AG10803 (cell line): ENCODE measurements at regions not wholly inside any gene's neighbourhood (a gene's known extent, or its start where the extent isn't known, plus 50 kb on each side); places are given as distances from the start of the nearest gene placed in this dataset.

Experiments
- DNase-seq: peaks from one replicate; pipeline ENCODE4 v3.0.0; 2010; ENCODE audit warnings: low read depth
- H3K4me3 ChIP-seq: 2 replicates; pipeline ENCODE4 v1.5.1; 2011; ENCODE audit warnings: mild to moderate bottlenecking, low read length, control low read depth
- TF ChIP-seq, protein P1 (sequence below): conservative IDR thresholded peaks from 2 replicates; pipeline ENCODE4 v1.5.1; 2011; ENCODE audit warnings: mild to moderate bottlenecking, low read length, control low read depth, inconsistent platforms

DNA sequence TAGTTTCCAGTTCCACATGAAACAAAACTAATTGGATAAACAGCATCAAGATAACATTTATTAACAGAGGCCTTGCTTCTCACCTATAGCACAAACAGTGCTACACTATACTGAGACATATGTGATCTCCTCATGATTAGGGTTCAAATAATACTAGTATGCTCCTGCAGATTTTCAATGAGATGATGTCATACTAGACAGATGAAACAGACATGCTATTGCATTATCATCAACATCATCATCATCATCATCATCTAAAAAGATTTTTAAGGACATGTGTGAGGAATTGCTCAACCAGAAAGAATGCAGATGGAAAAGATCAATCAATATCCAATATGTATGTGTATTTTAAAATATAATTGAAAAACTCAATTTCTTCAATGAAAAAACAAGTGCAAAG is 932.3 kb downstream of the METTL15 start:
- TF ChIP-seq, protein P1, sequence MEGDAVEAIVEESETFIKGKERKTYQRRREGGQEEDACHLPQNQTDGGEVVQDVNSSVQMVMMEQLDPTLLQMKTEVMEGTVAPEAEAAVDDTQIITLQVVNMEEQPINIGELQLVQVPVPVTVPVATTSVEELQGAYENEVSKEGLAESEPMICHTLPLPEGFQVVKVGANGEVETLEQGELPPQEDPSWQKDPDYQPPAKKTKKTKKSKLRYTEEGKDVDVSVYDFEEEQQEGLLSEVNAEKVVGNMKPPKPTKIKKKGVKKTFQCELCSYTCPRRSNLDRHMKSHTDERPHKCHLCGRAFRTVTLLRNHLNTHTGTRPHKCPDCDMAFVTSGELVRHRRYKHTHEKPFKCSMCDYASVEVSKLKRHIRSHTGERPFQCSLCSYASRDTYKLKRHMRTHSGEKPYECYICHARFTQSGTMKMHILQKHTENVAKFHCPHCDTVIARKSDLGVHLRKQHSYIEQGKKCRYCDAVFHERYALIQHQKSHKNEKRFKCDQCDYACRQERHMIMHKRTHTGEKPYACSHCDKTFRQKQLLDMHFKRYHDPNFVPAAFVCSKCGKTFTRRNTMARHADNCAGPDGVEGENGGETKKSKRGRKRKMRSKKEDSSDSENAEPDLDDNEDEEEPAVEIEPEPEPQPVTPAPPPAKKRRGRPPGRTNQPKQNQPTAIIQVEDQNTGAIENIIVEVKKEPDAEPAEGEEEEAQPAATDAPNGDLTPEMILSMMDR = no peak
- DNase-seq = no peak
- H3K4me3 ChIP-seq = no peak overlapping the region

DNA sequence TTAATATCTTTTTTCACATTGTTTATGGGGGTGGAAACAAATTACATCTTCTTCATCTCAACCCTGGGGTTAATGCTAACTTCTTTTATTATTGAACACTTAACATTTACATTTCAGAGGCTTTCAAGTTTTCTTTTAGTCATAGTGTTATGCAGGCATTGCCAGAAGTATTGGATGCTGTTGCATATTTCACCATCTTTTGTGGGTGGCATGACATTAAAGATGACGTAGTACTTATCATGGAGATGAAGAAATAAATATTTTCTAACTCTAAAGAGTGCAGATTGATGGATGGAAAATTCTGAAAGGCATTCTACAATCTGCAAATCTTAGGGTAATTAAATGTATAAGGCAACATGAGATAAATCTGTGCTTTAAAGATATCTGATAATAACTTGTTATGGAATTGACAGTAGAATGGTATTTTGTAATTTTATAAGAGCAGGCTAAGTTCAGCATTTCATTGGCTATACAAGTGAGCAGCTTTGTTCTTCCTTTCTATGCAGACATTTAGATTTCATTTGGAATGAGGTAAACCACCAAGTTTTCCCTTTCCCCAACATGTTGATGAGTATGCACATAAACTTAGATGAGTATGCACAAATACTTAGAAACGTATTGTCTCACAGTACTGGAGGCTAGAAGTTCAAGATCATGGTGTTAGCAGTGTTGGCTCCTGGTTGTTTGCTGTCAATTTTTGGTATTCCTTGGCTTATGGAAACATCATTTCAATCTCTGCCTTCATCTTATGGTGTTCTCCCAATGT is 924.4 kb downstream of the METTL15 start:
- DNase-seq = no peak
- TF ChIP-seq, protein P1 = no peak
- H3K4me3 ChIP-seq = no peak overlapping the region

DNA sequence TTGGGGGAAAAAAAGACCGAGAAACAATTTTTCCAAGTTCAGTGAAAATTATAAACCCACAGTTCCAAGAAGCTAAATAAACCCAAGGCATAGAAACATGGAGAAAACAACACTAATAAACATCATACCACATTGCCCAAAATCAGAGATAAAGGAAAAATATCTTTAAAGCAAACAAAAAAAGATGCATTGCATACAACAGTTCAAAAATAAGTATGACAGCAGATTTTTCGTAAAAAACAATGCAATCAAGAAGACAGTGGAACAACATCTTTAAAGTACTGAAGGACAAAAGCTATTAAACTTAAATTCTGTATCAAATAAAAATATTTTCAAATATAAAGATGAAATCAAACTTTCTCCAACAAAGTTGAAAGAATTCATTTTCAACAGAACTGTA is 921.3 kb downstream of the METTL15 start:
- no peak overlapping the region for H3K4me3 ChIP-seq
- no peak for DNase-seq
- TF ChIP-seq, protein P1 = no peak

DNA sequence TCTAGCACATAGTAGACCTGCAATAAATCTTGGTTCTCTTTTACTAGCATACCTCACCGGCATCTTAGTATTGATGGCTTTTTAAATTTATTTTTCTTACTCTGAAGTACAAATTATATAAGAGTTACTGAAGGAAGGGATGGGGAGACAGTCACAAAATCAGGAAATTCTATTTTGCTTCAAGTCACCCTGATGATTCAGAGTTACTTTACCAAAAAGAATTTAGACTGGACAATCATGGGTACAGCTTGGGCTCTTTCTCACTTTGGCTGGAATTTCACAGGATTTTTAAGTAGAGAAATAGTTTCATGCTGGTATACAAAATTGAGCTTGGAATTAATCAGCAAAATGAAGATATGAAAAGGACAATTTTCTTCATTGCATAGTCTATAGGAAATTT is 919.2 kb downstream of the METTL15 start:
- no peak for DNase-seq
- TF ChIP-seq, protein P1 = no peak
- H3K4me3 ChIP-seq = no peak overlapping the region

DNA sequence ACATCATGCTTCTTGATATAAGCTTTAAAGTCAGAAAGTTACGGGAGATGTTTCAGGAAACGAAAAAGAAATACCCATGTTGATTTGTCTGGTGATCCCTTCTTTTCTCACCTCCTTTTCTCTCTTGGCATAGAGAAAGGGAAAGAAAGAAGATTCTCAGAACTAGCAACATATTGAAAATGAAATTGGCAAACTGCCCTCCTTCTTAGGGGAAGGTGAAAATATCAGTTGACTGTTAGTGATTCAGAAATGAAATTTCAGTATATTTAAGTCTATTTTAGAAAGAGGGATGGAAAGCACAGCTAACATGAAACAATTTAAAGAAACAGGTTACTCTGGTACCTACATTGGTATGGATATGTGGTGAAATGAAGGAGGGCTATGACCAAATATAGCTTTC is 918.1 kb downstream of the METTL15 start:
- H3K4me3 ChIP-seq = no peak overlapping the region
- TF ChIP-seq, protein P1 = no peak
- DNase-seq = no peak

DNA sequence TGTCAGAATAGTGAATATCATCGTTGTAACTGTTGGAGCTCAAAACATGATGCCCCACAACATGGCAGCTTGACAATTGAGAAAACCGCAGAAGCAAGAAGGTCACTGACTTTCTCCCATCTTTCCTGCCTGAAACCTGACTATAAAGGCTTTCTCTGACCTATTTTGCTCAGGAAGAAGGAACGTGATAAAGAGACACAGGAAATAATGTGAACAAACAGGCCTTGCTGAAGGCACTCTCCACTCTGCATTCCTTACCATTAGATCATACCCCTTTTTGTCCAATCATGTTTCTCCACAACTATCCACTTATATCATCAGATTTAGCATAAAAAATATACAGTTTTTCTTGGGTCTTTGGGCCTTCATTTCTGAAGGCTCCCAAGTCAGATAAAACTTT is 916.8 kb downstream of the METTL15 start:
- no peak overlapping the region for H3K4me3 ChIP-seq
- TF ChIP-seq, protein P1 = no peak
- DNase-seq = peak; percentile 36

DNA sequence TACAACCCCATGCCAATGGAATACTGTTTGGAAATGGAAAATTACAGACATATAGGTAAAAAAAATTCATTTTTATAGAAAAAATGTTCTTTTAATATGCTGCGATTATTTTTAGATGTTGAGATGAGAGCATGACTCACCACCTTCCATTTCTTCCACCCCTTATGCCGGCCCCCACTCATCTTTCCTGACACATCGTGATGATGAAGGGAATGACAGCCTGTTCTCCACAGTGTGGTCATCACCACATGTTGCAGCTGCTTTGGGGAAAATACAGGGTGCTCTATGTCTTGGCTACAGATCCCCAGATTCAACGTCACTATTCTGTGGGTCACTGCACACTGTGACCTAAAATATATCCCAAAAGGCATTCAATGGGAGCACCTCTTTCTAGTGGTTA is 916.2 kb downstream of the METTL15 start:
- TF ChIP-seq, protein P1 = no peak
- no peak overlapping the region for H3K4me3 ChIP-seq
- DNase-seq = no peak
